Stomach (tissue), 4 donors: ENCODE measurements at regions not wholly inside any gene's neighbourhood (a gene's known extent, or its start where the extent isn't known, plus 50 kb on each side); places are given as distances from the start of the nearest gene placed in this dataset.

Experiments used
- POLR2A ChIP-seq, 4 donors: fragments of 450-650 bp; IDR thresholded peaks; one replicate each; pipeline ENCODE4 v1.6.1; 2016; ENCODE audit warnings: antibody characterized with exemption in 4 of 4, control low read depth in 2 of 4, mild to moderate bottlenecking in 1 of 4, moderate library complexity in 1 of 4
- POLR2AphosphoS5 ChIP-seq, 3 donors: sonication (generic); formaldehyde crosslinking; IDR thresholded peaks; one replicate each; pipeline ENCODE4 v1.6.1; 2016; ENCODE audit warnings: antibody characterized with exemption in 3 of 3
- TF ChIP-seq, protein P1 (sequence below), 7 experiments: fragments of 450-650 bp in 4 of 7; fragments of 200-600 bp in 3 of 7; sonication (generic) in 3 of 7; IDR thresholded peaks; one replicate each; pipeline ENCODE4 v1.5.1; 2016 to 2019; ENCODE audit warnings: antibody characterized with exemption in 7 of 7, control low read depth in 2 of 7, mild to moderate bottlenecking in 1 of 7

DNA sequence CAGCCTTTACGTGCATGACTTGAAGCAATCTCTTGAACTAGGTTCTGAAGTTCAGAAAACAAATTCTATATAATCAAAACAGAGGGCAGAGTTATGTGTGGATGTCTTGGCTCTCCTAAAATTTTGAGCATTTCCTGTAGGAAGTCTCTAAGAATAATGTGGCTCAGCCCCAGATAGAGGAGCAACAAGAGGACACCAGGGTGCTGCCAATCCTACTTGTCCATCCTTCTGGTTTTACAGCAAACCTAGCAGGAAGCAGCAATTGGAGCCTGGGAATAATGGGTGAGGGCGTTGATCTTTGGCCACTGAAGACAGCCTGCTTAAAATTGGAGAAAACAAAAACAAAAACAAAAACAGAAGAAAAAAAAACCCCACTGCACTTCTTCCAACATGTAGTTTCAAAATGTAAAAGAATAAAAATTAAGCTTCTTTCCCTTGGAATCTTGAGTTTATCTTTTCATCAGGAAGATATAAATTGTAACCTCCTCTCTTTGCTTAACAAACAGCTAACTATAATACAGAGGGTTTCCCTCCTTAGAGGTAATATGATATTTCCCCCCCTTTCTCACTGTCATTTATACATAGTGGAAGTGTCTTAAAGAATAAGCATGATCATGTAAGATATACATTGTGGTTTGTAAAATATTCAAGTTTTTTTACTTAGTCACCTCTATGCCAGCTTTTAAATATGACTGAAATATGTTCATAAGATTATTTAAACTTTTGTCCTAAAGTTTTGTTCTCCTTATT is 130.6 kb downstream of the FBXO8 start:
- TF ChIP-seq, protein P1, sequence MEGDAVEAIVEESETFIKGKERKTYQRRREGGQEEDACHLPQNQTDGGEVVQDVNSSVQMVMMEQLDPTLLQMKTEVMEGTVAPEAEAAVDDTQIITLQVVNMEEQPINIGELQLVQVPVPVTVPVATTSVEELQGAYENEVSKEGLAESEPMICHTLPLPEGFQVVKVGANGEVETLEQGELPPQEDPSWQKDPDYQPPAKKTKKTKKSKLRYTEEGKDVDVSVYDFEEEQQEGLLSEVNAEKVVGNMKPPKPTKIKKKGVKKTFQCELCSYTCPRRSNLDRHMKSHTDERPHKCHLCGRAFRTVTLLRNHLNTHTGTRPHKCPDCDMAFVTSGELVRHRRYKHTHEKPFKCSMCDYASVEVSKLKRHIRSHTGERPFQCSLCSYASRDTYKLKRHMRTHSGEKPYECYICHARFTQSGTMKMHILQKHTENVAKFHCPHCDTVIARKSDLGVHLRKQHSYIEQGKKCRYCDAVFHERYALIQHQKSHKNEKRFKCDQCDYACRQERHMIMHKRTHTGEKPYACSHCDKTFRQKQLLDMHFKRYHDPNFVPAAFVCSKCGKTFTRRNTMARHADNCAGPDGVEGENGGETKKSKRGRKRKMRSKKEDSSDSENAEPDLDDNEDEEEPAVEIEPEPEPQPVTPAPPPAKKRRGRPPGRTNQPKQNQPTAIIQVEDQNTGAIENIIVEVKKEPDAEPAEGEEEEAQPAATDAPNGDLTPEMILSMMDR (IDR thresholded peaks at IDR 0.05) = no peak
- no peak for TF ChIP-seq POLR2A (IDR thresholded peaks at IDR 0.05)
- no peak for TF ChIP-seq POLR2AphosphoS5 (IDR thresholded peaks at IDR 0.05)
